Panc1 (cell line): ENCODE measurements at regions not wholly inside any gene's neighbourhood (a gene's known extent, or its start where the extent isn't known, plus 50 kb on each side); places are given as distances from the start of the nearest gene placed in this dataset.

ENCODE experiments used
- ATAC-seq: fragments of 200-7000 bp; cut with Tn5 transposase; 2 replicates; pipeline ENCODE4 v1.9.1; 2020; ENCODE audit warnings: mild to moderate bottlenecking, moderate library complexity
- BruUV-seq: library from RNA; stranded (reverse); fragments of 400-500 nt; replicated peaks from 2 replicates; lab custom pipeline; 2021; lab: Mats Ljungman, UMichigan
- CTCF ChIA-PET: fragments of 300-600 bp; sonication (Branson Sonifier 250); formaldehyde crosslinking; loops from one replicate; lab custom pipeline; 2022; ENCODE audit warnings: antibody characterized with exemption; lab: Charles Lee
- POLR2A ChIA-PET: fragments of 300-600 bp; sonication (Branson Sonifier 250); formaldehyde crosslinking; loops from one replicate; lab custom pipeline; 2022; ENCODE audit warnings: antibody characterized with exemption; lab: Charles Lee
- DNase-seq: peaks from one replicate; pipeline ENCODE4 v3.0.0-alpha.2; 2010; ENCODE audit warnings: low read depth, low spot score
- H3K27ac ChIP-seq: 2 replicates; pipeline ENCODE4 v1.5.1; 2011; ENCODE audit warnings: mild to moderate bottlenecking, low read length, inconsistent platforms
- H3K27me3 ChIP-seq: fragments of 200-500 bp; sonication (Bioruptor generic); 2 replicates; pipeline ENCODE4 v1.6.0; 2014; ENCODE audit warnings: low read length, inconsistent platforms; ENCODE audit not compliant: control insufficient read depth, insufficient read depth
- H3K36me3 ChIP-seq: fragments of 200-500 bp; sonication (Bioruptor generic); 2 replicates; pipeline ENCODE4 v1.5.1; 2014; ENCODE audit warnings: inconsistent platforms, mild to moderate bottlenecking, low read length, moderate library complexity; ENCODE audit not compliant: control insufficient read depth, insufficient read depth
- H3K4me1 ChIP-seq: 2 replicates; pipeline ENCODE4 v1.5.1; 2011; ENCODE audit warnings: inconsistent platforms, mild to moderate bottlenecking, low read length, moderate library complexity; ENCODE audit not compliant: control insufficient read depth, insufficient read depth
- H3K4me3 ChIP-seq, 2 experiments: 2 replicates each; pipeline ENCODE4 v1.5.1; 2011 to 2012; ENCODE audit warnings: low read depth in 2 of 2, low read length in 2 of 2, mild to moderate bottlenecking in 2 of 2, inconsistent platforms in 1 of 2, moderate library complexity in 1 of 2
- H3K9me3 ChIP-seq: fragments of 200-500 bp; sonication (Bioruptor generic); 2 replicates; pipeline ENCODE4 v1.5.1; 2014; ENCODE audit warnings: low read depth, mild to moderate bottlenecking, inconsistent platforms, low read length, moderate library complexity; ENCODE audit not compliant: control insufficient read depth, insufficient read depth
- POLR2AphosphoS5 ChIP-seq: IDR thresholded peaks from 2 replicates; pipeline ENCODE4 v1.6.1; 2012; ENCODE audit warnings: mild to moderate bottlenecking, low read depth, low read length, moderate library complexity
- REST ChIP-seq, 2 experiments: IDR thresholded peaks; 2 replicates each; pipeline ENCODE4 v1.6.1; 2011 to 2012; ENCODE audit warnings: low read depth in 2 of 2, control low read depth in 1 of 2, low read length in 1 of 2, mild to moderate bottlenecking in 1 of 2, moderate library complexity in 1 of 2; ENCODE audit not compliant: insufficient read depth in 1 of 2
- SIN3A ChIP-seq: IDR thresholded peaks from 2 replicates; pipeline ENCODE4 v1.6.1; 2012; ENCODE audit warnings: low read depth, mild to moderate bottlenecking, low read length, moderate library complexity, borderline replicate concordance; ENCODE audit not compliant: insufficient read depth
- TCF7L2 ChIP-seq: IDR thresholded peaks from 2 replicates; pipeline ENCODE4 v1.6.1; 2011; ENCODE audit warnings: mild to moderate bottlenecking, low read depth, low read length, inconsistent platforms
- in situ Hi-C: cut with HindIII; loops from 2 replicates; pipeline ENCODE4 v1.10.0; 2016; ENCODE audit warnings: low sequenced_read_pairs, low pct_unique_long_range_greater_than_20kb
- intact Hi-C: fragments of 100-400 bp; cut with micrococcal nuclease; formaldehyde crosslinking; loops from one replicate; pipeline ENCODE4 v1.10.0; 2022; ENCODE audit not compliant: unreplicated experiment
- TF ChIP-seq, protein P1 (sequence below): fragments of 450-650 bp; IDR thresholded peaks from 2 replicates; pipeline ENCODE4 v1.5.1; 2017; ENCODE audit warnings: mild to moderate bottlenecking

DNA sequence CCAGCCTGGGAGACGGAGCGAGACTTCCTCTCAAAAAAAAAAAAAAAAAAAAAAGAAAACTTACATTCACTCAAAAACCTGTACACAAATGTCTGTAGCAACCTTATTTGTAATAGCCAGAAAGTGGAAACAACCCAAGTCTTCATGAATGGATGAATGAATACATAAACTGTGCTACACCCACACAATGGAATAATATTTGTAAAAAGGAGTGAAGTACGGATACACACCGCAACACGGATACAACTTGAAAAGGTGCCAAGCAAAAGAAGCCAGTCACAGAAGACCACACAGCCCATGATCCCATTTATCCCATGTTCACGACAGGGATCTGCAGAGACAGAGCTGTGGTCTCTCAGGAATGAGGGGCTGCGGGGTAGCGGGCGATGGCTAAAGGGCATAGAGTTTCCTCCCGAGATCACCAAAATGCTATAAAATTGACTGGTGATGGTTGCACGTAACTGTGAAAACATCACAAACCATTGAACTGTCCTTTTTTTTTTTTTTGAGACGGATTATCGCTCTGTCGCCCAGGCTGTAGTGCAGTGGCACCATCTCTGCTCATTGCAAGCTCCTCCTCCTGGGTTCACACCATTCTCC lies 76.2 kb upstream of the COL5A1 start:
- intact Hi-C loops = no loop called here
- H3K36me3 ChIP-seq = no peaks in the 10 kb centered on the region
- ChIA-PET CTCF (interaction anchor here (0.6 kb wide), 1 partner anchor 211 kb away, joined by 5 read pairs; no protein-coding TSS in a partner anchor), POLR2A (no interaction called here)
- H3K9me3 ChIP-seq = no peaks in the 10 kb centered on the region
- no peak for ATAC-seq
- BruUV-seq = no TSS peak
- no peak overlapping the region for H3K4me3 ChIP-seq
- in situ Hi-C loops = no loop called here
- H3K4me1 ChIP-seq = no peaks in the 10 kb centered on the region
- TF ChIP-seq TCF7L2 (no peak), REST (IDR thresholded peaks at IDR 0.05; ENCODE audit: insufficient read depth in 1 of 2, low read depth in 2 of 2, low read length in 1 of 2) (no peak)
- H3K27ac ChIP-seq = no peak overlapping the region
- H3K27me3 ChIP-seq = no peaks in the 10 kb centered on the region
- DNase-seq = no peak

- intact Hi-C loops = no loop called here
Observed at GRCh38 chr9:134566196-134566847, 75.3 kb upstream of the COL5A1 start.

DNA sequence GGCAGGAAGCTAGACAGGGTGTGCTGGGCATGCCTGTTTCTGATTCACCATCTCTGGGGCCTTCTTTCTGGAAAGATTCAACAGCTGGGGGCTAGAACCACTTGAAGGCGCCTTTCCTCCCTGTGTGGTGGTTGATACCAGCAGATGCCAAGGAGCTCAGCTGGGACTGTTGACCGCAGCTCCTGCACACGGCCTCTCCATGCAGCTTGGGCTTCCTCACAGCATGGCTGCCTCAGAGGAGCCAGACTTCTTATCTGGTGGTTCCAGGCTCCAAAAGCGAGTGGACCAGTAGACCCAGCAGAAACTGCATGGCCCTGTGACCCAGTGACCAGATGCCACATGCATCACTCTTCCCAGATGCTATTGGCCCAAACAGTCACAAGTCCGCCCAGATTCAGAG lies 74.7 kb upstream of the COL5A1 start:
- intact Hi-C loops = no loop called here
- POLR2A ChIA-PET = no interaction called here

More at GRCh38 chr9:134566196-134566847, 75.3 kb upstream of the COL5A1 start:
- H3K27me3 ChIP-seq = no peaks in the 10 kb centered on the region
- no peaks in the 10 kb centered on the region for H3K36me3 ChIP-seq
- no TSS peak for BruUV-seq
- ATAC-seq = no peak
- ChIA-PET POLR2A (no interaction called here), CTCF (interaction anchor here (0.6 kb wide), 1 partner anchor 210 kb away, joined by 5 read pairs; no protein-coding TSS in a partner anchor)
- H3K4me3 ChIP-seq = no peak overlapping the region
- in situ Hi-C loops = no loop called here
- H3K9me3 ChIP-seq = no peaks in the 10 kb centered on the region
- TF ChIP-seq SIN3A (no peak), POLR2AphosphoS5 (no peak)
- DNase-seq = no peak
- H3K4me1 ChIP-seq = no peaks in the 10 kb centered on the region
- H3K27ac ChIP-seq = no peak overlapping the region

More for the DNA sequence above, 74.7 kb upstream of the COL5A1 start:
- ATAC-seq = no peak
- no peak overlapping the region for H3K4me3 ChIP-seq
- H3K4me1 ChIP-seq = no peaks in the 10 kb centered on the region
- H3K9me3 ChIP-seq = no peaks in the 10 kb centered on the region
- H3K36me3 ChIP-seq = no peaks in the 10 kb centered on the region
- no TSS peak for BruUV-seq
- CTCF ChIA-PET = no interaction called here
- TF ChIP-seq REST (IDR thresholded peaks at IDR 0.05; ENCODE audit: insufficient read depth in 1 of 2, low read depth in 2 of 2, low read length in 1 of 2) (no peak), SIN3A (no peak), POLR2AphosphoS5 (no peak), TCF7L2 (no peak)
- TF ChIP-seq, protein P1, sequence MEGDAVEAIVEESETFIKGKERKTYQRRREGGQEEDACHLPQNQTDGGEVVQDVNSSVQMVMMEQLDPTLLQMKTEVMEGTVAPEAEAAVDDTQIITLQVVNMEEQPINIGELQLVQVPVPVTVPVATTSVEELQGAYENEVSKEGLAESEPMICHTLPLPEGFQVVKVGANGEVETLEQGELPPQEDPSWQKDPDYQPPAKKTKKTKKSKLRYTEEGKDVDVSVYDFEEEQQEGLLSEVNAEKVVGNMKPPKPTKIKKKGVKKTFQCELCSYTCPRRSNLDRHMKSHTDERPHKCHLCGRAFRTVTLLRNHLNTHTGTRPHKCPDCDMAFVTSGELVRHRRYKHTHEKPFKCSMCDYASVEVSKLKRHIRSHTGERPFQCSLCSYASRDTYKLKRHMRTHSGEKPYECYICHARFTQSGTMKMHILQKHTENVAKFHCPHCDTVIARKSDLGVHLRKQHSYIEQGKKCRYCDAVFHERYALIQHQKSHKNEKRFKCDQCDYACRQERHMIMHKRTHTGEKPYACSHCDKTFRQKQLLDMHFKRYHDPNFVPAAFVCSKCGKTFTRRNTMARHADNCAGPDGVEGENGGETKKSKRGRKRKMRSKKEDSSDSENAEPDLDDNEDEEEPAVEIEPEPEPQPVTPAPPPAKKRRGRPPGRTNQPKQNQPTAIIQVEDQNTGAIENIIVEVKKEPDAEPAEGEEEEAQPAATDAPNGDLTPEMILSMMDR = no peak
- no peak overlapping the region for H3K27ac ChIP-seq
- DNase-seq = no peak
- no peaks in the 10 kb centered on the region for H3K27me3 ChIP-seq
- in situ Hi-C loops = no loop called here
